Activated naive CD8-positive, alpha-beta T cell treated with anti-CD3 and anti-CD28 coated beads, Interleukin-2, amount 50 U/mL, for 16 hours (primary cell): ENCODE measurements at regions not wholly inside any gene's neighbourhood (a gene's known extent, or its start where the extent isn't known, plus 50 kb on each side); places are given as distances from the start of the nearest gene placed in this dataset.

Experiments
- DNase-seq: peaks from one replicate; pipeline ENCODE4 v3.0.0-alpha.2; 2020; ENCODE audit warnings: low read depth, low spot score

- no peak for DNase-seq
Observed at GRCh38 chr1:224565186-224565585, 50.9 kb upstream of the CNIH3 start.

- no peak for DNase-seq
Observed at GRCh38 chr1:224565611-224566406, 50.3 kb upstream of the CNIH3 start.
